GM12892 (cell line): ENCODE measurements at regions not wholly inside any gene's neighbourhood (a gene's known extent, or its start where the extent isn't known, plus 50 kb on each side); places are given as distances from the start of the nearest gene placed in this dataset.

Experiments
- POLR2A ChIP-seq: IDR thresholded peaks from 2 replicates; pipeline ENCODE4 v1.6.1; 2011; ENCODE audit warnings: low read depth, low read length, control low read depth
- POLR2AphosphoS5 ChIP-seq: IDR thresholded peaks from 2 replicates; pipeline ENCODE4 v1.6.1; 2011; ENCODE audit warnings: low read depth, low read length, control low read depth
- TAF1 ChIP-seq: IDR thresholded peaks from 2 replicates; pipeline ENCODE4 v1.6.1; 2011; ENCODE audit warnings: low read depth, mild to moderate bottlenecking, control low read depth, low read length, borderline replicate concordance

- TF ChIP-seq POLR2AphosphoS5 (no peak), POLR2A (no peak), TAF1 (no peak)
These were observed 143.8 kb upstream of the TMPRSS15 start for GRCh38 chr21:18547347-18547746.
